Mesendoderm (in vitro differentiated cells): ENCODE measurements at regions not wholly inside any gene's neighbourhood (a gene's known extent, or its start where the extent isn't known, plus 50 kb on each side); places are given as distances from the start of the nearest gene placed in this dataset.

ENCODE experiments used
- DNase-seq: peaks from one replicate; pipeline ENCODE4 v3.0.0; 2013
- H2AK5ac ChIP-seq: 2 replicates; pipeline ENCODE4 v1.6.1; 2013; ENCODE audit warnings: low read length, inconsistent platforms
- H2BK120ac ChIP-seq: 2 replicates; pipeline ENCODE4 v1.6.1; 2013; ENCODE audit warnings: low read depth, mild to moderate bottlenecking, low read length, moderate library complexity, mixed read lengths
- H2BK15ac ChIP-seq: replicated peaks from 2 replicates; pipeline ENCODE4 v1.6.1; 2013; ENCODE audit warnings: low read depth, mild to moderate bottlenecking, moderate library complexity
- H2BK5ac ChIP-seq: 2 replicates; pipeline ENCODE4 v1.6.1; 2013; ENCODE audit warnings: low read length, inconsistent platforms
- H3K18ac ChIP-seq: 2 replicates; pipeline ENCODE4 v1.6.1; 2013; ENCODE audit warnings: mild to moderate bottlenecking, low read length, mixed read lengths
- H3K23ac ChIP-seq: one replicate; pipeline ENCODE4 v1.6.1; 2013; ENCODE audit warnings: low read length
- H3K27ac ChIP-seq: 2 replicates; pipeline ENCODE4 v1.5.1; 2013; ENCODE audit warnings: low read depth, mild to moderate bottlenecking, inconsistent platforms, low read length, moderate library complexity
- H3K27me3 ChIP-seq: 2 replicates; pipeline ENCODE4 v1.6.1; 2013; ENCODE audit warnings: low read length, control low read depth, mild to moderate bottlenecking, inconsistent platforms; ENCODE audit not compliant: insufficient read depth, poor library complexity
- H3K36me3 ChIP-seq: 2 replicates; pipeline ENCODE4 v1.6.1; 2013; ENCODE audit warnings: low read length, inconsistent platforms; ENCODE audit not compliant: control insufficient read depth, insufficient read depth
- H3K4ac ChIP-seq: one replicate; pipeline ENCODE4 v1.6.1; 2013; ENCODE audit warnings: low read depth, mild to moderate bottlenecking, low read length, moderate library complexity
- H3K4me1 ChIP-seq: 2 replicates; pipeline ENCODE4 v1.6.1; 2013; ENCODE audit warnings: low read depth, low read length, inconsistent platforms; ENCODE audit not compliant: control insufficient read depth
- H3K4me2 ChIP-seq: 2 replicates; pipeline ENCODE4 v1.6.1; 2013; ENCODE audit warnings: low read length
- H3K4me3 ChIP-seq: 2 replicates; pipeline ENCODE4 v1.5.1; 2013; ENCODE audit warnings: mild to moderate bottlenecking, low read length
- H3K56ac ChIP-seq: one replicate; pipeline ENCODE4 v1.6.1; 2013; ENCODE audit warnings: low read length
- H3K79me1 ChIP-seq: 2 replicates; pipeline ENCODE4 v1.6.1; 2013; ENCODE audit warnings: low read length, inconsistent platforms
- H3K79me2 ChIP-seq: 2 replicates; pipeline ENCODE4 v1.6.1; 2013; ENCODE audit warnings: mild to moderate bottlenecking, low read length; ENCODE audit not compliant: control insufficient read depth, insufficient read depth
- H3K9ac ChIP-seq: 2 replicates; pipeline ENCODE4 v1.6.1; 2013; ENCODE audit warnings: low read length, inconsistent platforms
- H4K5ac ChIP-seq: one replicate; pipeline ENCODE4 v1.6.1; 2013; ENCODE audit warnings: low read length
- H4K8ac ChIP-seq: one replicate; pipeline ENCODE4 v1.6.1; 2013; ENCODE audit warnings: low read depth, mild to moderate bottlenecking, control low read depth, low read length, moderate library complexity
- WGBS: extraction: QIAGEN DNeasy Blood & Tissue Kit; methylation state at CpG from one replicate; pipeline ENCODE4 v1.1.7; 2013; ENCODE audit warnings: low lambda C conversion rate, missing lambda C conversion rate; ENCODE audit not compliant: insufficient coverage; ENCODE audit errors: extremely low coverage; 5-methylcytosine and 5-hydroxymethylcytosine counted together

DNA sequence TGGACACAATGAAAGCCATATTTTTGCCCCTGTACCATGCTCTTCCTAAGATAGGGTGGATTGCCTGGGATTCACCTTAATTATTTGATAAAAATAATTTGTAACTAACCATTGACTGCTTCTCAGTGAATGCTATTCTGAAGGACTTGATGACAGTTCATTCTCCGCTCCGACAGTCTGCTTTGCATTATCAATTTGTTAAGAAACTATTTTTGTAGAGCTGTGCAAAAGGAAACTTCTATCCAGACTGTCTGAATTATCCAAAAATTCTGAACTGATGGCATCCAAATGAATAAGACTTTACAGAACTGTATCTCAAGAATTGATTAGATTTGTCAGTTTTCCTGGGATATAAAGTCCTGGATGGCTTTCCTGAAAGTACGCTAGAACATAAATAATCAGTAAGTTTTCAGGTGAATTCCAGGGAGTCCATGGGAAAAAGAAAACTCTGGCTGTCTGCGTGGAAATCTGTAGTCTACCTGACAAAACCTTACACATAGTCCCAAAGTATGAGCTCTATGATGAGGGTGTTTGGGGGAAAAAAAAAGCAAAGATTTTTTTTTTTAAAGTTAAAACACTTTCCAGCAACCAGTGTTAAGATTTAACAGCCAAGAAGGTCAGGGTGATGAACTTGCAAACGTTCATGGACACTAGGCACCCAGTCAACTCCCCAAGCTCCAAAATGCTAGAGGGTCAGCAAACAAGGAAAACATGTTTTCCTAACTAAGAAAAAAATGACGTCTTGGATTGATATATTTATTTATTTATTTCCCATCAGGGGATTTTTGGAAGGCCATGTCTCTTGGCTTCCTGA lies 291.1 kb upstream of the TBX3 start:
- no peak overlapping the region for H3K56ac ChIP-seq
- no peak overlapping the region for H2BK120ac ChIP-seq
- H3K9ac ChIP-seq: no peak overlapping the region
- no peak overlapping the region for H3K4me3 ChIP-seq
- no peak overlapping the region for H4K5ac ChIP-seq
- no peak overlapping the region for H3K4ac ChIP-seq
- H3K23ac ChIP-seq: no peak overlapping the region
- H2BK5ac ChIP-seq: no peak overlapping the region
- no peak overlapping the region for H2BK15ac ChIP-seq
- H2AK5ac ChIP-seq: no peak overlapping the region
- H3K18ac ChIP-seq: no peak overlapping the region
- DNase-seq: no peak
- no peaks in the 10 kb centered on the region for H3K27me3 ChIP-seq
- no peaks in the 10 kb centered on the region for H3K36me3 ChIP-seq
- no peaks in the 10 kb centered on the region for H3K79me1 ChIP-seq
- H3K4me2 ChIP-seq: no peak overlapping the region
- H3K79me2 ChIP-seq: no peaks in the 10 kb centered on the region
- no peaks in the 10 kb centered on the region for H3K4me1 ChIP-seq
- no peak overlapping the region for H4K8ac ChIP-seq
- H3K27ac ChIP-seq: no peak overlapping the region
- WGBS: no CpG with 5 or more reads among the region's 6 CpGs

DNA sequence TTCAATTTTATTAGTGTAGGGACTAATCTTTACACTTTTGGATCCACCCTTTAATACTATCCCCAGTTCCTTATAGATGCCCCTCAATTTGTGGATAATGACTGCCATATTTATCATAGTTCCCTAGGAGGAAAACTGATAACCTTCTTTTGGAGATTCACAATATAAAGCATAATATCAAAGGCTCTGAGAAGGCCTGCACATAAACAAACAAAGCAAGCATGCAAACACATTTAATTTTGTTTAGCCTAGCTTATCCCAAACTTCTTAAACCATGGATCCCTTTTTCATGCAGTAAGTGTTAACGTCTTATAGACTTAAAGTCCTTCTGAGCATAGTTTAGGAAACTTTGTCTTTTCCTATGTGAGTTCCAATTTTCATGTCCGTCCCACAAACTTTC lies 290.4 kb upstream of the TBX3 start:
- H4K8ac ChIP-seq: no peak overlapping the region
- no peaks in the 10 kb centered on the region for H3K79me1 ChIP-seq
- no peak overlapping the region for H3K4me3 ChIP-seq
- WGBS: no CpG with 5 or more reads among the region's 2 CpGs
- H2AK5ac ChIP-seq: no peak overlapping the region
- no peak overlapping the region for H3K23ac ChIP-seq
- H3K27ac ChIP-seq: no peak overlapping the region
- no peak overlapping the region for H2BK120ac ChIP-seq
- no peak overlapping the region for H2BK15ac ChIP-seq
- H3K56ac ChIP-seq: no peak overlapping the region
- no peak overlapping the region for H4K5ac ChIP-seq
- H3K4me2 ChIP-seq: no peak overlapping the region
- no peak overlapping the region for H3K18ac ChIP-seq
- H3K4ac ChIP-seq: no peak overlapping the region
- H3K79me2 ChIP-seq: no peaks in the 10 kb centered on the region
- H2BK5ac ChIP-seq: no peak overlapping the region
- H3K9ac ChIP-seq: no peak overlapping the region
- no peak for DNase-seq
- no peaks in the 10 kb centered on the region for H3K27me3 ChIP-seq
- no peaks in the 10 kb centered on the region for H3K36me3 ChIP-seq
- H3K4me1 ChIP-seq: no peaks in the 10 kb centered on the region

DNA sequence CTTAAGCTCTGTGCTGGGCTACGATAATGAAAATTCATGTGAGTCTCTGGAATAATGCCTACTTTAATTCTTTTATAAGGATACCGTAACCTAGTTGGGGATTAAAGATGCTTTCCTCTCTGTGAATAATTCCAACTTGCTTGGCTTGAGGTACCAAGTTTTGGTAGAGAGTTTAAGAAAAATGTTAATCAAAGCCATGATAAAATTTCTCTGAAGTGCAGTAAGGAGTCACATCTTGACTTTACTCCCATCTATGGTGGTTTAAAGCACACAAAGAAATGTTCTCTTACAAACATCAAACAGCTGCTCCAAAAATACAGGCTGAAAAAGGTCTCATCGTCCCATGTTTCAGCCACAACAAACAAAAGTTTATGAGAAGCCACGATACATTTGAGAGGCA lies 284.8 kb upstream of the TBX3 start:
- Histone ChIP-seq H2BK120ac (no peak overlapping the region), H2BK5ac (no peak overlapping the region), H3K79me1 (no peaks in the 10 kb centered on the region), H2BK15ac (no peak overlapping the region), H2AK5ac (no peak overlapping the region), H3K27ac (no peak overlapping the region), H3K79me2 (no peaks in the 10 kb centered on the region), H3K4me2 (no peak overlapping the region), H3K4me1 (no peaks in the 10 kb centered on the region), H4K5ac (no peak overlapping the region), H3K23ac (no peak overlapping the region), H3K18ac (no peak overlapping the region), H3K4ac (no peak overlapping the region), H3K36me3 (no peaks in the 10 kb centered on the region), H3K56ac (no peak overlapping the region), H3K4me3 (no peak overlapping the region), H4K8ac (no peak overlapping the region), H3K9ac (no peak overlapping the region), H3K27me3 (no peaks in the 10 kb centered on the region)
- no CpG with 5 or more reads among the region's 4 CpGs for WGBS
- no peak for DNase-seq

DNA sequence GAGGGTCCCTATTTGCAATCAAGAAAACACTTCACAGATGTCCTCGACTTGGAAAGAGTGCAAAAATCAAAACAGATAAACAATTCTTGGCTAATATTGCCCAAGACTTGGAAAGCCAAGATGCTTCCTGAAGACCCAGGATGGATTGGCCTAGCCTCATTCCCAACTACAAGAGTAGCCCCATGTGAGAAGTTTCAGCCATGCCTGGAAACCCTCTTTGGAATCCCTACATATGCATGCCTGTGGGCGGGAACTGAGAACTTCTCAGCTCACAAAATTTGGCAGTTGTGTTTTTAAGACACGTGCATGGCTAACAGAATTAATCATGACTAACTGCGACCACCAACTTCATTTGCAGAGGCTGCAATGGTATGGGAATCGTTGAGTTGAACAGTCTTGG lies 283.2 kb upstream of the TBX3 start:
- DNase-seq: no peak
- no peak overlapping the region for H4K8ac ChIP-seq
- H2BK15ac ChIP-seq: no peak overlapping the region
- H3K36me3 ChIP-seq: no peaks in the 10 kb centered on the region
- H3K9ac ChIP-seq: no peak overlapping the region
- H3K4me2 ChIP-seq: no peak overlapping the region
- WGBS: no CpG with 5 or more reads among the region's 5 CpGs
- H2BK120ac ChIP-seq: no peak overlapping the region
- no peak overlapping the region for H3K4ac ChIP-seq
- H3K18ac ChIP-seq: no peak overlapping the region
- H3K27ac ChIP-seq: no peak overlapping the region
- no peaks in the 10 kb centered on the region for H3K79me2 ChIP-seq
- H3K4me3 ChIP-seq: no peak overlapping the region
- no peak overlapping the region for H2AK5ac ChIP-seq
- H3K27me3 ChIP-seq: no peaks in the 10 kb centered on the region
- no peaks in the 10 kb centered on the region for H3K4me1 ChIP-seq
- no peak overlapping the region for H3K56ac ChIP-seq
- H4K5ac ChIP-seq: no peak overlapping the region
- H3K79me1 ChIP-seq: no peaks in the 10 kb centered on the region
- H2BK5ac ChIP-seq: no peak overlapping the region
- H3K23ac ChIP-seq: no peak overlapping the region

DNA sequence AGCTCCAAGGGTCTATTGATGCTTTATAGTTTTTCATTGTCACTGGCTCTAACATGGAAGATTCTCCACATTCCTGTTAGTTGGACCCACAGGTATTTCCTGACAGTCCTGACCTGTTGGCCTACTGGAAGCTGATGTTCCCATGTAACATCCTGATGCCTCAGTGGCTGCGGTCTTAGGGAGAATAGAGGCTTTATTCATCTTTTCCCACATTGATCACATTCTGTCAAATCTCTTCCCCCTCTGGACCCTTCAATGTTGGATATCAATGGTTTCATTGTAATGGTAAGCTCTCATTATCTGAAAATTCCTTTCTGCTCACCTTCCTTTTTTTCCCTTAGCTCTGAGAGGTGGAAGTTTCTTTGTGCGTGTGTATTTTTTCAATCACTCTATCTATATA lies 280.9 kb upstream of the TBX3 start:
- Histone ChIP-seq H3K18ac (no peak overlapping the region), H3K36me3 (no peaks in the 10 kb centered on the region), H2AK5ac (no peak overlapping the region), H2BK120ac (no peak overlapping the region), H3K56ac (no peak overlapping the region), H2BK5ac (no peak overlapping the region), H3K4me2 (no peak overlapping the region), H3K27ac (no peak overlapping the region), H4K8ac (no peak overlapping the region), H3K79me2 (no peaks in the 10 kb centered on the region), H4K5ac (no peak overlapping the region), H2BK15ac (no peak overlapping the region), H3K9ac (no peak overlapping the region), H3K79me1 (no peaks in the 10 kb centered on the region), H3K4ac (no peak overlapping the region), H3K23ac (no peak overlapping the region), H3K4me1 (no peaks in the 10 kb centered on the region), H3K4me3 (no peak overlapping the region), H3K27me3 (no peaks in the 10 kb centered on the region)
- no CpG with 5 or more reads among the region's 2 CpGs for WGBS
- no peak for DNase-seq

DNA sequence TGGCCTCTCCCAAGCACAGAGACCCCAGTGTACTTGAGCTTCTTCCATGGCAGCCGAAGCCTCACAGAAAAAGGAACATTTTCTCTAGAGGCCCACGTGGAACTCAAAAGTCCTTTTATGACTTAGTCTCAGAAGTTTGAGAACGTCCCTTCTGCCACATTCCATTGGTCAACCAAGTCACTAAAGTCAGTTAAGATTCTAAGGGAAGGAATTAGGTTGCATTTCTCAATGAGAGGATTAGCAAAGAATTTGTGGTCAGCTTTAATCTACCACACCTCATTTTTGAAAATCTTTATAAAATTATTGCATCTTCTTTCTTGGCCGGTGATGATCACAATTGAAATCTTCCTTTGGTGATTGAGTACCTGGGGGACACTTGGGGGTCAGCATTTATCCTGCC lies 279.9 kb upstream of the TBX3 start:
- DNase-seq: no peak
- Histone ChIP-seq H4K5ac (no peak overlapping the region), H3K18ac (no peak overlapping the region), H3K4me1 (no peaks in the 10 kb centered on the region), H3K27ac (no peak overlapping the region), H3K79me2 (no peaks in the 10 kb centered on the region), H2BK120ac (no peak overlapping the region), H3K36me3 (no peaks in the 10 kb centered on the region), H3K23ac (no peak overlapping the region), H3K4me2 (no peak overlapping the region), H2AK5ac (no peak overlapping the region), H3K79me1 (no peaks in the 10 kb centered on the region), H3K9ac (no peak overlapping the region), H2BK15ac (no peak overlapping the region), H2BK5ac (no peak overlapping the region), H3K27me3 (no peaks in the 10 kb centered on the region), H3K56ac (no peak overlapping the region), H3K4me3 (no peak overlapping the region), H4K8ac (no peak overlapping the region), H3K4ac (no peak overlapping the region)
- WGBS: no CpG with 5 or more reads among the region's 4 CpGs
